DOHH2 (cell line): ENCODE measurements at regions not wholly inside any gene's neighbourhood (a gene's known extent, or its start where the extent isn't known, plus 50 kb on each side); places are given as distances from the start of the nearest gene placed in this dataset.

ENCODE experiments used
- H3F3A ChIP-seq: fragments of 200-600 bp; sonication (generic), shearing (Covaris generic); 2 replicates; pipeline ENCODE4 v1.6.0; 2016; ENCODE audit warnings: antibody characterized with exemption, mild to moderate bottlenecking; ENCODE audit not compliant: control insufficient read depth, insufficient read depth
- H3K27ac ChIP-seq: fragments of 200-600 bp; sonication (generic); 2 replicates; pipeline ENCODE4 v1.5.1; 2014; ENCODE audit warnings: low read depth, mild to moderate bottlenecking, low read length, moderate library complexity
- H3K27me3 ChIP-seq: fragments of 200-600 bp; sonication (generic); 2 replicates; pipeline ENCODE4 v1.6.1; 2014; ENCODE audit warnings: mild to moderate bottlenecking, low read length, mixed read lengths; ENCODE audit not compliant: control insufficient read depth
- H3K36me3 ChIP-seq: fragments of 200-600 bp; sonication (generic); 2 replicates; pipeline ENCODE4 v1.6.1; 2014; ENCODE audit warnings: mild to moderate bottlenecking, low read length, moderate library complexity, mixed read lengths; ENCODE audit not compliant: control insufficient read depth
- H3K4me1 ChIP-seq: fragments of 200-600 bp; sonication (generic); 2 replicates; pipeline ENCODE4 v1.6.1; 2014; ENCODE audit warnings: mild to moderate bottlenecking, low read length, mixed read lengths; ENCODE audit not compliant: control insufficient read depth
- H3K4me2 ChIP-seq: fragments of 200-600 bp; sonication (generic); 2 replicates; pipeline ENCODE4 v1.6.0; 2014; ENCODE audit warnings: mild to moderate bottlenecking, low read length, moderate library complexity
- H3K4me3 ChIP-seq: fragments of 200-600 bp; sonication (generic); 2 replicates; pipeline ENCODE4 v1.5.1; 2014; ENCODE audit warnings: mild to moderate bottlenecking, low read length, mixed read lengths
- H3K79me2 ChIP-seq: fragments of 200-600 bp; sonication (generic); 2 replicates; pipeline ENCODE4 v1.6.1; 2014; ENCODE audit warnings: mild to moderate bottlenecking, low read length, mixed read lengths; ENCODE audit not compliant: control insufficient read depth
- H3K9me2 ChIP-seq: fragments of 200-600 bp; sonication (generic); replicated peaks from 2 replicates; pipeline ENCODE4 v1.6.1; 2014; ENCODE audit warnings: mild to moderate bottlenecking, low read length, mixed read lengths; ENCODE audit not compliant: control insufficient read depth
- H3K9me3 ChIP-seq: fragments of 200-600 bp; sonication (generic); 2 replicates; pipeline ENCODE4 v1.6.1; 2014; ENCODE audit warnings: antibody characterized with exemption, low read length, mixed read lengths; ENCODE audit not compliant: control insufficient read depth, insufficient read depth
- H4K20me1 ChIP-seq: fragments of 200-600 bp; sonication (generic); 2 replicates; pipeline ENCODE4 v1.6.0; 2014; ENCODE audit warnings: low read depth, mild to moderate bottlenecking, antibody characterized with exemption, low read length, moderate library complexity; ENCODE audit not compliant: control insufficient read depth, insufficient read depth
- CTCF ChIP-seq: fragments of 200-600 bp; sonication (generic); IDR thresholded peaks from one replicate; pipeline ENCODE4 v1.5.1; 2014; ENCODE audit warnings: antibody characterized with exemption, mild to moderate bottlenecking, low read depth, low read length; ENCODE audit not compliant: poor library complexity, severe bottlenecking
- EZH2phosphoT487 ChIP-seq: fragments of 200-600 bp; sonication (generic); IDR thresholded peaks from 2 replicates; pipeline ENCODE4 v1.6.1; 2017; ENCODE audit warnings: borderline replicate concordance, mild to moderate bottlenecking, antibody characterized with exemption, low read length, moderate library complexity, mixed read lengths

GRCh38 chr18:55041366-55041765, 82.1 kb upstream of the CCDC68 start:
- H3K79me2 ChIP-seq: no peaks in the 10 kb centered on the region
- no peaks in the 10 kb centered on the region for H4K20me1 ChIP-seq
- no peaks in the 10 kb centered on the region for H3K9me3 ChIP-seq
- H3K4me2 ChIP-seq: no peak overlapping the region
- no peak overlapping the region for H3K4me3 ChIP-seq
- H3K36me3 ChIP-seq: no peaks in the 10 kb centered on the region
- TF ChIP-seq EZH2phosphoT487 (no peak), CTCF (no peak)
- no peaks in the 10 kb centered on the region for H3K27me3 ChIP-seq
- no peak overlapping the region for H3K27ac ChIP-seq
- no peaks in the 10 kb centered on the region for H3K4me1 ChIP-seq
- H3F3A ChIP-seq: no peaks in the 10 kb centered on the region
- H3K9me2 ChIP-seq: no peaks in the 10 kb centered on the region

- no peaks in the 10 kb centered on the region for H3K36me3 ChIP-seq
- no peaks in the 10 kb centered on the region for H4K20me1 ChIP-seq
- H3K9me3 ChIP-seq: no peaks in the 10 kb centered on the region
- TF ChIP-seq EZH2phosphoT487 (no peak), CTCF (no peak)
- H3K79me2 ChIP-seq: no peaks in the 10 kb centered on the region
- H3K27me3 ChIP-seq: no peaks in the 10 kb centered on the region
- no peaks in the 10 kb centered on the region for H3K9me2 ChIP-seq
- H3K4me2 ChIP-seq: no peak overlapping the region
- no peak overlapping the region for H3K27ac ChIP-seq
- no peaks in the 10 kb centered on the region for H3F3A ChIP-seq
- no peak overlapping the region for H3K4me3 ChIP-seq
- H3K4me1 ChIP-seq: no peaks in the 10 kb centered on the region
These were observed 78.9 kb upstream of the CCDC68 start for GRCh38 chr18:55038162-55038561.

- Histone ChIP-seq H3K9me2 (no peaks in the 10 kb centered on the region), H3F3A (no peaks in the 10 kb centered on the region), H3K9me3 (no peaks in the 10 kb centered on the region), H3K27ac (no peak overlapping the region), H3K4me1 (no peaks in the 10 kb centered on the region), H3K36me3 (no peaks in the 10 kb centered on the region), H3K27me3 (peaks cover 5% of the 10 kb centered on the region; the same call in 1 of the 2 replicates), H3K79me2 (no peaks in the 10 kb centered on the region), H3K4me2 (no peak overlapping the region), H3K4me3 (no peak overlapping the region), H4K20me1 (no peaks in the 10 kb centered on the region)
- no peak for TF ChIP-seq EZH2phosphoT487
- TF ChIP-seq CTCF: no peak
These were observed 75.5 kb upstream of the CCDC68 start for GRCh38 chr18:55034742-55035141.

GRCh38 chr18:55031979-55032378, 72.7 kb upstream of the CCDC68 start:
- no peak overlapping the region for H3K27ac ChIP-seq

More at GRCh38 chr18:55031979-55032378, 72.7 kb upstream of the CCDC68 start:
- TF ChIP-seq EZH2phosphoT487 (no peak), CTCF (no peak)
- Histone ChIP-seq H3F3A (no peaks in the 10 kb centered on the region), H3K4me2 (no peak overlapping the region), H3K9me3 (no peaks in the 10 kb centered on the region), H4K20me1 (no peaks in the 10 kb centered on the region), H3K79me2 (no peaks in the 10 kb centered on the region), H3K27me3 (peaks cover 5% of the 10 kb centered on the region; the same call in 1 of the 2 replicates), H3K9me2 (no peaks in the 10 kb centered on the region), H3K4me1 (no peaks in the 10 kb centered on the region), H3K36me3 (no peaks in the 10 kb centered on the region), H3K4me3 (no peak overlapping the region)
